ENCODE measurements at regions not wholly inside any gene's neighbourhood (a gene's known extent, or its start where the extent isn't known, plus 50 kb on each side); places are given as distances from the start of the nearest gene placed in this dataset.

DNA sequence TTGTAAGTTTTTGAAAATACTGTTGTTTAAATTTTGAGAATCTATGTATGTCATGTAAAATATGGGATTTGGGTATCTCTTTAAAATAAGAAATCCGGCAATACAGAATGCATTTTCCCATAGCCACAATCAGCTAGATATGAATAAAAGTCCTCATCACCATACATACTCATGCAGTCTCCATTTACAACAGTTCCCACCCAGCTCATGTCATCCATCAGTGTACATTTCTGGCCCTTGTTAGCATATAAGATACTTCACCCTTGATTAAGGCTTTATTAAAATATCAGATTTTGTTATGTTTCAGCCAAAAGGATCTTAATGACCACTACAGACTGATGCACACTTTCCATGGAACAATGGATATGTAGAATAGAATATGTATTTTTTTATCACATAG is 218.0 kb downstream of the DPY19L2 start:
- ChIA-PET CTCF (no interaction called here), POLR2A (no interaction called here)
- Histone ChIP-seq H3K27me3 (ENCODE audit: control insufficient read depth in 2 of 2, insufficient read depth in 2 of 2, low read length in 2 of 2) (no peaks in the 10 kb centered on the region), H3K36me3 (ENCODE audit: control insufficient read depth in 2 of 2, extremely low read depth in 1 of 2, insufficient read depth in 2 of 2, low read length in 2 of 2) (no peaks in the 10 kb centered on the region), H3K9me1 (replicated peaks; ENCODE audit: control insufficient read depth, extremely low read depth, insufficient read depth, low read length) (no peaks in the 10 kb centered on the region), H2AFZ (ENCODE audit: low read depth, low read length) (no peak overlapping the region), H3K9ac (replicated peaks; ENCODE audit: extremely low read depth, insufficient read depth, low read length) (no peak overlapping the region), H4K20me1 (replicated peaks; ENCODE audit: control insufficient read depth, extremely low read depth, insufficient read depth, low read length) (no peaks in the 10 kb centered on the region), H3K79me2 (ENCODE audit: control insufficient read depth, insufficient read depth, low read length) (no peaks in the 10 kb centered on the region), H3K4me3 (replicated peaks in 1 of 3; ENCODE audit: insufficient read depth in 1 of 3, low read depth in 1 of 3, low read length in 3 of 3) (no peak overlapping the region), H3K4me1 (ENCODE audit: control insufficient read depth, extremely low read depth, insufficient read depth, low read length) (no peaks in the 10 kb centered on the region), H3K27ac (ENCODE audit: insufficient read depth, low read depth, low read length) (no peak overlapping the region), H3K4me2 (ENCODE audit: insufficient read depth, low read length) (no peak overlapping the region), H3K9me3 (replicated peaks; ENCODE audit: control insufficient read depth, insufficient read depth, low read length) (no peaks in the 10 kb centered on the region)
- no TSS peak for BruUV-seq (replicated peaks)
- no peak for DNase-seq (ENCODE audit: low read depth, low spot score)
- no peak for FAIRE-seq
- TF ChIP-seq, protein P1, sequence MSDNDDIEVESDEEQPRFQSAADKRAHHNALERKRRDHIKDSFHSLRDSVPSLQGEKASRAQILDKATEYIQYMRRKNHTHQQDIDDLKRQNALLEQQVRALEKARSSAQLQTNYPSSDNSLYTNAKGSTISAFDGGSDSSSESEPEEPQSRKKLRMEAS (IDR thresholded peaks at IDR 0.05; ENCODE audit: insufficient read depth, insufficient read length) = no peak
- no peak for TF ChIP-seq EZH2 (IDR thresholded peaks at IDR 0.05; ENCODE audit: borderline replicate concordance, low read depth, low read length, severe bottlenecking)
- TF ChIP-seq POLR2AphosphoS5 (IDR thresholded peaks at IDR 0.05; ENCODE audit: insufficient read depth, low read depth, low read length) = no peak
- no peak for TF ChIP-seq GATA2 (IDR thresholded peaks at IDR 0.05; ENCODE audit: insufficient read depth, insufficient read length, low read depth, low read length)
- TF ChIP-seq FOS (IDR thresholded peaks at IDR 0.05; ENCODE audit: borderline replicate concordance, insufficient read depth, low read length) = no peak
- TF ChIP-seq JUN (IDR thresholded peaks at IDR 0.05; ENCODE audit: borderline replicate concordance, insufficient read depth, insufficient read length, low read depth) = no peak
- no peak for TF ChIP-seq CTCF (IDR thresholded peaks at IDR 0.05; ENCODE audit: extremely low read depth in 1 of 2, insufficient read depth in 1 of 2, low read depth in 1 of 2, low read length in 2 of 2)
- TF ChIP-seq MYC (IDR thresholded peaks at IDR 0.05; ENCODE audit: low read depth, low read length) = no peak
- TF ChIP-seq POLR2A (IDR thresholded peaks at IDR 0.05; ENCODE audit: low read depth, low read length) = no peak
- intact Hi-C loops (cut with micrococcal nuclease) = no loop called here
- dilution Hi-C loops (cut with MboI; ENCODE audit: extremely low pct_ligation_motif_present, low sequenced_read_pairs) = no loop called here

Data from endothelial cell of umbilical vein (primary cell).